T47D (cell line): ENCODE measurements at regions not wholly inside any gene's neighbourhood (a gene's known extent, or its start where the extent isn't known, plus 50 kb on each side); places are given as distances from the start of the nearest gene placed in this dataset.
"Not testable (repeated sequence)": the region's sequence is repeated elsewhere in the genome, so short reads cannot be mapped to it uniquely, and the experiment has no call there.

ENCODE experiments used
- DNase-seq, 2 experiments: peaks; one replicate each; pipeline versions ENCODE4 v3.0.0 to v3.0.0-alpha.2; 2011 to 2012; ENCODE audit warnings: low read depth in 1 of 2, low spot score in 1 of 2
- JUND ChIP-seq: IDR thresholded peaks from 2 replicates; pipeline ENCODE4 v1.6.1; 2012; ENCODE audit warnings: low read depth
- in situ Hi-C: cut with HindIII; loops from 2 replicates; pipeline ENCODE4 v1.10.0; 2016; ENCODE audit warnings: low sequenced_read_pairs, low pct_unique_long_range_greater_than_20kb

DNA sequence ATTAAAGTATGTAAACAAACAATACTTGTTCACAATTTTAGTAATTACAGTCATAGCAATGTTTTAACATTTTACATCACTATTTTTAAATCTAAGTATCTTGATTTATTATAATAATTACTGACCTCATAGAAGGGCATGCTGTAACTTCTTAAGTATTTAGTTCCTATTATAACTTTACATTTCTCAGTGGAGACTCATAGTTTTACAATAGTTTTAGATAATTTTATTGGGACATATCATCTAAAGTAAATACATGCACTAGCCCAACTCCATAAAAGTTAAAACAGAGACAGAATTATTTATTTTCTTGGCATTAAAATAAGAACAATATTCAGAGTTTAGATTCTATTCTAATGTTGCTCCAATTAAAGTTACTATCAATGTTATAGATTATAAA lies 466.5 kb upstream of the BCHE start:
- DNase-seq: no peak
- in situ Hi-C loops: no loop called here
- no peak for TF ChIP-seq JUND

- no peak for TF ChIP-seq JUND
- no peak for DNase-seq
- in situ Hi-C loops: no loop called here
Measured at GRCh38 chr3:166302331-166302730, 465.1 kb upstream of the BCHE start.

DNA sequence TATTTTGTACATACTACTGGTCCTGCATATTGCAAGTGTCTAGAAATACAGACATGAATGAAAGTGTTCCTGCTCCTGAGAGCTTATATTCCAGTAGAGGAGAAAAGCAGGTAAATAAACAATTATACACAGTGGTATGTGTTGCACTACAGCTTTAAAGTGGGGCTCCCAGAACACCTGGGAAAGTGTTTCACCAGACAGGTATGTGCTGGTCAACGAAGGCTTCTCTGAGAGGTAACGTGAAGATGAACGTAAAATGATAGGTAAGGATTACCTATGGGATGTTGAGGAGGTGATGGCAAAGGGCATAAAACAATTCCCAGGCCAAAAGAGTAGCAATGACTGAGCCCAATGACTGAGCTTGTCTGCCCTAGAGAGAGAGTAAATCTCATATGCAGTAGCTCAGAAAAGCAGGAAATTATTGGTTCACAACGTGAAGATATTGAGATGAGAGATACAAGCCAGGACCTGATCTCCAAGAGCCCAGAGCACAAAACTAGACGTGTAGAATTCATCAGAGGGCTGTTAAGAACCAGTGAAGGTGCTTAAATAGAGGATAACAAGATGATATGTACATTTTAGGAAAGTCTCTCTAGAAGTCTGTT lies 459.1 kb upstream of the BCHE start:
- no peak for DNase-seq
- no peak for TF ChIP-seq JUND
- in situ Hi-C loops: no loop called here

- no peak for TF ChIP-seq JUND
- no peak for DNase-seq
- in situ Hi-C loops: no loop called here
Measured at GRCh38 chr3:166291186-166291955, 454.1 kb upstream of the BCHE start.

GRCh38 chr3:166285001-166285400 lies 447.8 kb upstream of the BCHE start:
- DNase-seq: no peak

DNA sequence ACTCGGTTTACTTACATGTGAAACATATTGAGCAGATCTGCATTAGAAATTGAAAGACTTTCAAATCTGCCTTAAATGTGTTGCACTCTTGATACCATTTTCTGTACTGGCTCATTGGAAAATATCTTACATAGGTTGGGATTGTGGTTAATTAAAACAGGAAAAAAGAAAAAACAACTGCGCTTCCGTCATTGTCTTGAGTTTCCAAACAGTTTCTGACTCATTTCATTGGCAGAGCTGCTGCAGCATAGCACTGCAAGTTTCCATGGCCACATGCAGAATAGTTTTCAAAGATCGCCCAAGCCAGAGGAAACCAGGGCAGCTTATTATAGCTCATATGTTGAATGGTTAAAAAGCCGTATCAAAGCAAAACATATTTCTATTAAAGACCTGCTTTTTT lies 446.6 kb upstream of the BCHE start:
- DNase-seq: peak in 1 of 2 experiments; percentile 20
- TF ChIP-seq JUND: no peak
- in situ Hi-C loops: no loop called here

More at GRCh38 chr3:166285001-166285400, 447.8 kb upstream of the BCHE start:
- no peak for TF ChIP-seq JUND
- in situ Hi-C loops: no loop called here

DNA sequence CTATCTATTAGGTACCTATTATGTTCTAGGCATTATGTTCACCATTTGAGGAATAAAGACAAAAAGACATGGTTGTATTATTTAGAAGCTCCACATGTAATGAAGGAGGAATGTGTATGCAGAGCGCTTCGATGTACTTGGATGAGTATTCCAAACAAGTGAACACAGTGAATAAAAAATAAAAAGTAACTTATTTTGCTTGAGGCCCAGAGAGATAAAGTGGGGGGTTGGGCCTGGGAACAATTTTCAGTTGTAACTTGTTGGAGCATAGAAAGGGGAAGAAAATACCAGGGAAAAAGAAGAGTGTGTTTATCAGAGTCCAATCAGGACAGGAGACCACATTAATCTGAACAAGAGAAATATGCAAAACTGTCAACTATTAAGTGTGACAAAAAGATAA lies 445.7 kb upstream of the BCHE start:
- DNase-seq: no peak
- in situ Hi-C loops: no loop called here
- no peak for TF ChIP-seq JUND

GRCh38 chr3:166279636-166280035 lies 442.4 kb upstream of the BCHE start:
- no peak for TF ChIP-seq JUND

DNA sequence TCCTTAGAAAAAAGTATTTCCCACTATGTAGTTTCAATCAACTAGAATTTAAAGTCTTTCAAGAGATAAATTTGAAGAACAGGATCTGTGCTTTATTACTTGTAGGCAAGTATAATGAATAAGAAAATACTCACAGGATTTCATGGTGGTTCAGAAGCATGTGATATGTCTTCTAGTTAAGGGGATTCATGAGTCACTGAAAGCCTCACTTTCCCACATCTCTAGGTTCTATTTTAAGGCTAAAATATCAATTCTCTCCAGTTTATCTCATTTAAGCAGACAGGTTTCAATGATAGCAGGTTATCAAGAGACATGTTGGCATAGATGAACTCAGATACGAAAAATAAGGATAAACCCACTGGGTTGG lies 437.8 kb upstream of the BCHE start:
- in situ Hi-C loops: no loop called here
- TF ChIP-seq JUND: no peak
- DNase-seq: no peak

More at GRCh38 chr3:166279636-166280035, 442.4 kb upstream of the BCHE start:
- DNase-seq: no peak
- in situ Hi-C loops: no loop called here

DNA sequence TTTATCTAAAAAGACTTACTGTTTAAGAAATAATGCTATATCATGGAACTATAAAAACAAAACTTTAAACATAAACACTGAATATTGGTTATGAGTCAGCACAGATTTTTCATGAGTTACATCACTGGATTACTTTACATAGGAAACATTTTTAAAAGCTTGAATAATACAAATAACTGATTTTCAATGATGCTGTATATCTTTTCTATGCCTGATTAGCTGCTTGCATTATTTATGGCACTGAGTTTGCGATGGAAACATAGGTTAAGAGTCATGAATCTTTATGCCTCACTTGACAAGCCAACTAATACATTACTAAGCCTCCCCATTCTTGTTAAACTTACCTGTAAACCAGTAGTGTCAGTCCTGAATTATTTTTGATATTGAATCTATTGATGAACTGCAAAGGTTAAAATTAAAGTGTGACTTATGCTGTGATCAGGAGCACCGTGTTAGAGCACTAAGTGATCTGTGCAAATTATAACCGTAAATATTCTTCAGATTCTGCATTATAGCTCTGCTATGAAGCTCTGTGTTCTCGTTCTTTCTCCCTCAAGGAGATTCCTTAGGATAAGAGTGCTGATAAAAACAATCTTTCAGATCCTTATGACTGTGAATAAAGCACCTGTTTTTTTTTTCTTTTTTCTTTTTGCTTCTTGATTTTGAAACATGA lies 437.3 kb upstream of the BCHE start:
- TF ChIP-seq JUND: no peak
- in situ Hi-C loops: no loop called here
- no peak for DNase-seq

GRCh38 chr3:166270429-166270828 lies 433.2 kb upstream of the BCHE start:
- no peak for DNase-seq
- no peak for TF ChIP-seq JUND
- in situ Hi-C loops: no loop called here

DNA sequence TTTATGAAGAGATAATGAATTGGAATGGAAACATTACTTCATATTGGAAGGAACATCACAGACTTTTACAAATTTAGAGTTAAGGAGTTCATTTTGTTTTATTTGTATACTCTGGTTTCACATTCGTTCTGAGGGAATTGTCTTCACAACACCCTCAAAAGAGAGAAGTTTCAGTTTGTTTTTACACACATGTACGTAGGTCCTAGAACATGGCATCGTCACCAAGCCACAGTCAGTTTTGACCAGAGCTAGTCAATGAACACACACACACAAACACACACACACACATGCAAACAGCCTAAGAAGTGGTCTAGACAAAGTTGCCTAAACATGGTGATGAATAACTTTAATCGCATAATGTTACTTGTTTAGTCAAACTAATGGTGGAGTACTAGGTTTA lies 427.9 kb upstream of the BCHE start:
- in situ Hi-C loops: no loop called here
- DNase-seq: no peak
- TF ChIP-seq JUND: no peak

DNA sequence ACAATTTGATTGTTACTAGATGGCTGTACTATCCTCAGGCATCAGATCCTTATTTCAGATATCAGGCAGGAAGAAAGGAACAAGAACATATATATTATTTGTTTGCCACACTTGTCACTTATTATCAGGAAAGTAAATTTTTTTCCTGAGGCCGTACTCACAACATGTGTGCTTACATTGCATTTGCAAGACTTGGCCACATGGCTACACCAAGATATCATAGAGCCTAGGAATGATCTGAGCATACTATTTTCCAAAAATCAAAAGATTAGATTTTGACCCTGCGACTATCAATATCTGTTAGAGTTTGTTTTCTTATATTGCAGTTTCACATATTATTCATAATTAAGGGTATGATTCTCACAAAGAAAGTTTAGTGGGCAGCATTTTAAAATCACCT lies 426.2 kb upstream of the BCHE start:
- peak in 1 of 2 experiments; percentile 5 for DNase-seq
- in situ Hi-C loops: no loop called here
- TF ChIP-seq JUND: no peak

DNA sequence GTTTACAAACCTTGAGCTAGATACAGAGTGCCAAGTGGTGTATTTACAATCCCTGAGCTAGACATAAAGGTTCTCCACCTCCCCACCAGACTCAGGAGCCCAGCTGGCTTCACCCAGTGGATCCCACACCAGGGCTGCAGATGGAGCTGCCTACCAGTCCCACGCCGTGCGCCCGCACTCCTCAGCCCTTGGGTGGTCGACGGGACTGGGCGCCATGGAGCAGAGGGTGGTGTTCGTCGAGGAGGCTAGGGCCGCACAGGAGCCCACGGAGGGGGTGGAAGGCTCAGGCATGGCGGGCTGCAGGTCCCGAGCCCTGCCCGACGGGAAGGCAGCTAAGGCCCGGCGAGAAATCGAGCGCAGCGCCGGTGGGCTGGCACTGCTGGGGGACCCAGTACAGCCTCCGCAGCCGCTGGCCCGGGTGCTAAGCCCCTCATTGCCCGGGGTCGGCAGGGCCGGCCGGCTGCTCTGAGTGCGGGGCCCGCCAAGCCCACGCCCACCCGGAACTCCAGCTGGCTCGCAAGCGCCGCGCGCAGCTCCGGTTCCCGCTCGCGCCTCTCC lies 421.1 kb upstream of the BCHE start:
- in situ Hi-C loops: not testable (repeated sequence)

More for the DNA sequence above, 421.1 kb upstream of the BCHE start:
- not testable (repeated sequence) for DNase-seq
